ENCODE measurements at regions not wholly inside any gene's neighbourhood (a gene's known extent, or its start where the extent isn't known, plus 50 kb on each side); places are given as distances from the start of the nearest gene placed in this dataset.

- H3K4me3 ChIP-seq (ENCODE audit: low read depth, low read length) = no peak overlapping the region
- no peak for DNase-seq (ENCODE audit: low read depth)
- TF ChIP-seq, protein P1, sequence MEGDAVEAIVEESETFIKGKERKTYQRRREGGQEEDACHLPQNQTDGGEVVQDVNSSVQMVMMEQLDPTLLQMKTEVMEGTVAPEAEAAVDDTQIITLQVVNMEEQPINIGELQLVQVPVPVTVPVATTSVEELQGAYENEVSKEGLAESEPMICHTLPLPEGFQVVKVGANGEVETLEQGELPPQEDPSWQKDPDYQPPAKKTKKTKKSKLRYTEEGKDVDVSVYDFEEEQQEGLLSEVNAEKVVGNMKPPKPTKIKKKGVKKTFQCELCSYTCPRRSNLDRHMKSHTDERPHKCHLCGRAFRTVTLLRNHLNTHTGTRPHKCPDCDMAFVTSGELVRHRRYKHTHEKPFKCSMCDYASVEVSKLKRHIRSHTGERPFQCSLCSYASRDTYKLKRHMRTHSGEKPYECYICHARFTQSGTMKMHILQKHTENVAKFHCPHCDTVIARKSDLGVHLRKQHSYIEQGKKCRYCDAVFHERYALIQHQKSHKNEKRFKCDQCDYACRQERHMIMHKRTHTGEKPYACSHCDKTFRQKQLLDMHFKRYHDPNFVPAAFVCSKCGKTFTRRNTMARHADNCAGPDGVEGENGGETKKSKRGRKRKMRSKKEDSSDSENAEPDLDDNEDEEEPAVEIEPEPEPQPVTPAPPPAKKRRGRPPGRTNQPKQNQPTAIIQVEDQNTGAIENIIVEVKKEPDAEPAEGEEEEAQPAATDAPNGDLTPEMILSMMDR (IDR thresholded peaks at IDR 0.05; ENCODE audit: control insufficient read depth, extremely low read depth, insufficient read depth) = no peak
Measured at GRCh38 chr10:94197241-94197640, 165.5 kb downstream of the NOC3L start.

DNA sequence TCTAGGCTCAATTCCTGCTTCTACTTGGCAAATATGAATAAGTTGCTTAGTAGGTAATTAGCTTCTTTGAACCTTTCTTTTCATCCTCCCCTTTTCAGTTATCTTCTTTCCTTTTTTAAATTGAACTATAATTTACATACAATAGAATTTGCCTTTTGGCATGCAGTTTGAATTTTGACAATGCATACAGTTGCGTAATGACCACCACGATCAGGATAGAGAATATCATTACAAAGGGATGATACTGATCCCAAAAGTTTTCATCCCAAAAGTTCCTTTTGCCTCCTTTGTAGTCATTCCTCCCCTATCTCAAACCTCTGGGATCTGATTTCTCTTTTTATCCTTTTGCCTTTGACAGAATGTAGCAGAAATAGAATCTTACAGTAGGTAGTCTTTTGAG lies 164.4 kb downstream of the NOC3L start:
- H3K4me3 ChIP-seq (ENCODE audit: low read depth, low read length) = no peak overlapping the region
- no peak for DNase-seq (ENCODE audit: low read depth)
- TF ChIP-seq, protein P1 (IDR thresholded peaks at IDR 0.05; ENCODE audit: control insufficient read depth, extremely low read depth, insufficient read depth) = no peak

DNA sequence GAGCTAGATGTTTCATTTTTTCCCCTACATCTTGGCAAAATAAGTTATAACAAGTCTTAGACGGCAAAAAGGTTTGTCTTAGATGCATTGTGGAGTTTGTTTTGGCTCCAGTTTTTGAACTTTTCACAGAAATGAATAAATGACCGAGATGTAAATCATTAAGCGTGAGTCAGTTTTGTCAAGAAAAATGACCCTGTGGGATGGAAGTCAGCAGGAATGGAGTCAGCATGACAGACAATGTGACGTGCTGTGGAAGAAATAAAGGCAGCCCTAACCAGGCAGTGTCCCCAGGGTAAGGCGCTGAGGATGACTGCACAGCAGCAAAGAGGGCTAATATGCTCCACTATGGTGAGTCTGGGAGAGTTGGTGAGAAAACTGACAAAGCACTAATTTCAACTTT lies 163.2 kb downstream of the NOC3L start:
- TF ChIP-seq, protein P1 (IDR thresholded peaks at IDR 0.05; ENCODE audit: control insufficient read depth, extremely low read depth, insufficient read depth) = no peak
- no peak overlapping the region for H3K4me3 ChIP-seq (ENCODE audit: low read depth, low read length)
- no peak for DNase-seq (ENCODE audit: low read depth)

GRCh38 chr10:94200146-94200837 lies 162.4 kb downstream of the NOC3L start:
- H3K4me3 ChIP-seq (ENCODE audit: low read depth, low read length) = no peak overlapping the region
- DNase-seq (ENCODE audit: low read depth) = no peak
- TF ChIP-seq, protein P1 (IDR thresholded peaks at IDR 0.05; ENCODE audit: control insufficient read depth, extremely low read depth, insufficient read depth) = no peak

DNA sequence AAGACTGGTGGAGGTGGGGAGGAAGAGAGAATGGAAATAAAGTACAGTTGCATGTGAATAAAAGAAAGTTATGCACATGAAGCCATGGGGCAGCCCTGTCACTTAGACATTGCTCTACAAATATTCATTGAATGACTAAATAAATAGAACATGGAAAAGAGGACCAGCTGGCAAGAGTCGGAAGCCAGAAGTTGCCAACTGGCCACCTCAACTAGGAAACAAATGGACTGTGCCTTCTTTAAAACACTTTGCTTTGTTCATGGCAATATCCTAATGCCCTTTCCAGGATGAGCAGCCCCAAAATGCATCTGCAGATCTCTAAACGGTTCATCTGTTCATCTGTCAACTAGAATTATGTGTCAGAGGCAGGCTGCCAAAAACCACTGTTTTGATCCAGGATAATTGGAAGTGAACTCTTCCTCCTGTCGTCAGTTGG lies 157.3 kb downstream of the NOC3L start:
- TF ChIP-seq, protein P1 (IDR thresholded peaks at IDR 0.05; ENCODE audit: control insufficient read depth, extremely low read depth, insufficient read depth) = no peak
- H3K4me3 ChIP-seq (ENCODE audit: low read depth, low read length) = no peak overlapping the region
- DNase-seq (ENCODE audit: low read depth) = no peak

DNA sequence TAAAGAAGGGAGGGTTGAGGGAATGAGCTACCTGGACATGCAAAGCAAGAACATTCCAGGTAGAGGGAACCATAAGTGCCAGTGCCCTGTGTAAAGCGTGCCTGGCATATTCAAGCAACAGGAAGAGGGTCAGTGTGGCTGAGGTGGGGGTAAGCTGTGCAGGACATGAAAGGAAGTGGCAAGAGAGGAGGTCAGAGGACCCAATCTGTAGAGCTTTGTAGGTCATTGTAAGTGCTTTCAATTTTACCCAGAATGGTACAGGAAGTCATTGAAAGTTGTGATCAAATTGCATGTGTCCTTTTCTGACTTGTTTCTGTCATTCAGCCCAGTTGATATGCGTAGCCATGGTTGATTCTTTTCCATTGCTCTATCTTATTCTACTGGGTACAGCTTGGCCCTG lies 156.6 kb downstream of the NOC3L start:
- no peak for DNase-seq (ENCODE audit: low read depth)
- H3K4me3 ChIP-seq (ENCODE audit: low read depth, low read length) = no peak overlapping the region
- TF ChIP-seq, protein P1 (IDR thresholded peaks at IDR 0.05; ENCODE audit: control insufficient read depth, extremely low read depth, insufficient read depth) = no peak

DNA sequence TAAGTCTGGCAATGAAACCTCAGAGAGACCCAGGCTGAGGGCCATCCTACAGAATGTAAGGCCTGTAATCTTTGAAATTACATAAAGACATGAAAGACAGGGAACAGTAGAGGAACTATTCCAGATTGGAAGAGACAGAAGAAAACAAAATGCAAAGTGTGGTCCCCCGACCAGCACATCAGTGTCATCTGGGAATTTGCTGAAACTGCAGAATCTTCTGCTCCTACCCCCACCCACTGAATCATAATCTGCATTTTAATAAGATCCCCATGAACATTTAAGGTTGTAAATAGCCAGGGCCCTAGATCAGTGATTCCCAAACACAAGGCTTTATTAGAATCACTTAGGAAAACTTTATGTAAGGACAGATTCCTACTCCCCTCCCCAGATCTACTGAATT lies 154.4 kb downstream of the NOC3L start:
- DNase-seq (ENCODE audit: low read depth) = no peak
- no peak overlapping the region for H3K4me3 ChIP-seq (ENCODE audit: low read depth, low read length)
- TF ChIP-seq, protein P1 (IDR thresholded peaks at IDR 0.05; ENCODE audit: control insufficient read depth, extremely low read depth, insufficient read depth) = no peak
